OCI-LY1 (cell line): ENCODE measurements at regions not wholly inside any gene's neighbourhood (a gene's known extent, or its start where the extent isn't known, plus 50 kb on each side); places are given as distances from the start of the nearest gene placed in this dataset.

ENCODE experiments used
- H2AFZ ChIP-seq: fragments of 200-600 bp; sonication (generic), shearing (Covaris generic); 2 replicates; pipeline ENCODE4 v1.6.0; 2014; ENCODE audit warnings: antibody characterized with exemption, mild to moderate bottlenecking, low read length
- H3F3A ChIP-seq: fragments of 200-600 bp; sonication (generic), shearing (Covaris generic); 2 replicates; pipeline ENCODE4 v1.6.0; 2014; ENCODE audit warnings: mild to moderate bottlenecking, antibody characterized with exemption, low read length, moderate library complexity; ENCODE audit not compliant: insufficient read depth
- H3K27ac ChIP-seq: fragments of 200-600 bp; sonication (generic); 2 replicates; pipeline ENCODE4 v1.5.1; 2014; ENCODE audit warnings: low read length, mixed run types, mild to moderate bottlenecking, low read depth; ENCODE audit not compliant: poor library complexity, severe bottlenecking
- H3K27me3 ChIP-seq: fragments of 200-600 bp; sonication (generic); 2 replicates; pipeline ENCODE4 v1.6.0; 2014; ENCODE audit warnings: antibody characterized with exemption, mild to moderate bottlenecking, low read length, moderate library complexity; ENCODE audit not compliant: insufficient read depth
- H3K36me3 ChIP-seq: fragments of 200-600 bp; sonication (generic); 2 replicates; pipeline ENCODE4 v1.6.1; 2014; ENCODE audit warnings: mild to moderate bottlenecking, antibody characterized with exemption, low read length, moderate library complexity, mixed read lengths; ENCODE audit not compliant: insufficient read depth
- H3K4me1 ChIP-seq: fragments of 200-600 bp; sonication (generic); 2 replicates; pipeline ENCODE4 v1.5.1; 2014; ENCODE audit warnings: mild to moderate bottlenecking, low read length, moderate library complexity; ENCODE audit not compliant: insufficient read depth, severe bottlenecking
- H3K4me2 ChIP-seq: fragments of 200-600 bp; sonication (generic), shearing (Covaris generic); 2 replicates; pipeline ENCODE4 v1.6.1; 2014; ENCODE audit warnings: low read length
- H3K4me3 ChIP-seq: fragments of 200-600 bp; sonication (generic); 2 replicates; pipeline ENCODE4 v1.5.1; 2014; ENCODE audit warnings: low read length, low read depth, mild to moderate bottlenecking, mixed read lengths; ENCODE audit not compliant: poor library complexity, severe bottlenecking
- H3K79me2 ChIP-seq: fragments of 200-600 bp; shearing (Covaris generic); 2 replicates; pipeline ENCODE4 v1.6.1; 2016; ENCODE audit warnings: mixed run types, low read length, mixed read lengths; ENCODE audit not compliant: insufficient read depth
- H3K9ac ChIP-seq: fragments of 200-600 bp; sonication (generic), shearing (Covaris generic); 2 replicates; pipeline ENCODE4 v1.6.1; 2014; ENCODE audit warnings: mild to moderate bottlenecking, low read length, mixed read lengths
- H3K9me2 ChIP-seq: fragments of 200-600 bp; sonication (generic), shearing (Covaris generic); 2 replicates; pipeline ENCODE4 v1.6.1; 2014; ENCODE audit warnings: low read depth, mild to moderate bottlenecking, low read length, mixed read lengths
- H3K9me3 ChIP-seq: fragments of 200-600 bp; shearing (Covaris generic); 2 replicates; pipeline ENCODE4 v1.6.1; 2014; ENCODE audit warnings: low read length, mixed read lengths
- H4K20me1 ChIP-seq: fragments of 200-600 bp; sonication (generic), shearing (Covaris generic); 2 replicates; pipeline ENCODE4 v1.6.0; 2016; ENCODE audit warnings: mild to moderate bottlenecking, low read length; ENCODE audit not compliant: insufficient read depth
- EZH2 ChIP-seq: fragments of 200-600 bp; sonication (generic), shearing (Covaris generic); IDR thresholded peaks from 2 replicates; pipeline ENCODE4 v1.8.0; 2017; ENCODE audit warnings: borderline replicate concordance, mixed run types, mild to moderate bottlenecking, antibody characterized with exemption, low read length, moderate library complexity, mixed read lengths
- TF ChIP-seq, protein P1 (sequence below): fragments of 200-600 bp; sonication (generic), shearing (Covaris generic); IDR thresholded peaks from 2 replicates; pipeline ENCODE4 v1.5.1; 2017; ENCODE audit warnings: mild to moderate bottlenecking, antibody characterized with exemption, low read length, moderate library complexity, mixed read lengths

- TF ChIP-seq EZH2 = no peak
- TF ChIP-seq, protein P1, sequence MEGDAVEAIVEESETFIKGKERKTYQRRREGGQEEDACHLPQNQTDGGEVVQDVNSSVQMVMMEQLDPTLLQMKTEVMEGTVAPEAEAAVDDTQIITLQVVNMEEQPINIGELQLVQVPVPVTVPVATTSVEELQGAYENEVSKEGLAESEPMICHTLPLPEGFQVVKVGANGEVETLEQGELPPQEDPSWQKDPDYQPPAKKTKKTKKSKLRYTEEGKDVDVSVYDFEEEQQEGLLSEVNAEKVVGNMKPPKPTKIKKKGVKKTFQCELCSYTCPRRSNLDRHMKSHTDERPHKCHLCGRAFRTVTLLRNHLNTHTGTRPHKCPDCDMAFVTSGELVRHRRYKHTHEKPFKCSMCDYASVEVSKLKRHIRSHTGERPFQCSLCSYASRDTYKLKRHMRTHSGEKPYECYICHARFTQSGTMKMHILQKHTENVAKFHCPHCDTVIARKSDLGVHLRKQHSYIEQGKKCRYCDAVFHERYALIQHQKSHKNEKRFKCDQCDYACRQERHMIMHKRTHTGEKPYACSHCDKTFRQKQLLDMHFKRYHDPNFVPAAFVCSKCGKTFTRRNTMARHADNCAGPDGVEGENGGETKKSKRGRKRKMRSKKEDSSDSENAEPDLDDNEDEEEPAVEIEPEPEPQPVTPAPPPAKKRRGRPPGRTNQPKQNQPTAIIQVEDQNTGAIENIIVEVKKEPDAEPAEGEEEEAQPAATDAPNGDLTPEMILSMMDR = no peak
- Histone ChIP-seq H3K79me2 (no peaks in the 10 kb centered on the region), H3K27me3 (no peaks in the 10 kb centered on the region; the same call in 1 of the 2 replicates), H3K9me2 (no peaks in the 10 kb centered on the region), H3K4me1 (no peaks in the 10 kb centered on the region), H3F3A (no peaks in the 10 kb centered on the region), H3K4me3 (no peak overlapping the region), H3K9me3 (no peaks in the 10 kb centered on the region), H3K27ac (no peak overlapping the region), H3K4me2 (no peak overlapping the region), H2AFZ (no peak overlapping the region), H3K9ac (no peak overlapping the region), H3K36me3 (no peaks in the 10 kb centered on the region), H4K20me1 (no peaks in the 10 kb centered on the region)
Measured at GRCh38 chr7:41445946-41446345, 256.9 kb downstream of the INHBA start.

- Histone ChIP-seq H3K9ac (no peak overlapping the region), H4K20me1 (no peaks in the 10 kb centered on the region), H3F3A (no peaks in the 10 kb centered on the region), H3K9me3 (no peaks in the 10 kb centered on the region), H3K36me3 (no peaks in the 10 kb centered on the region), H3K4me1 (no peaks in the 10 kb centered on the region), H3K9me2 (no peaks in the 10 kb centered on the region), H3K4me2 (no peak overlapping the region), H3K4me3 (no peak overlapping the region), H3K27me3 (no peaks in the 10 kb centered on the region; the same call in 1 of the 2 replicates), H3K79me2 (no peaks in the 10 kb centered on the region), H2AFZ (no peak overlapping the region), H3K27ac (no peak overlapping the region)
- TF ChIP-seq, protein P1 = no peak
- TF ChIP-seq EZH2 = no peak
Measured at GRCh38 chr7:41445432-41445831, 257.5 kb downstream of the INHBA start.

GRCh38 chr7:41439515-41439879, 263.4 kb downstream of the INHBA start:
- Histone ChIP-seq H3K27ac (no peak overlapping the region), H3K9me3 (no peaks in the 10 kb centered on the region), H3K27me3 (no peaks in the 10 kb centered on the region), H4K20me1 (no peaks in the 10 kb centered on the region), H3K36me3 (no peaks in the 10 kb centered on the region), H3K4me1 (no peaks in the 10 kb centered on the region), H3K4me2 (no peak overlapping the region), H3F3A (no peaks in the 10 kb centered on the region), H3K4me3 (no peak overlapping the region), H2AFZ (no peak overlapping the region), H3K9me2 (no peaks in the 10 kb centered on the region), H3K9ac (no peak overlapping the region), H3K79me2 (no peaks in the 10 kb centered on the region)
- TF ChIP-seq, protein P1 = no peak
- TF ChIP-seq EZH2 = no peak
